ENCODE measurements at regions not wholly inside any gene's neighbourhood (a gene's known extent, or its start where the extent isn't known, plus 50 kb on each side); places are given as distances from the start of the nearest gene placed in this dataset.
"Not testable (repeated sequence)": the region's sequence is repeated elsewhere in the genome, so short reads cannot be mapped to it uniquely, and the experiment has no call there.

DNA sequence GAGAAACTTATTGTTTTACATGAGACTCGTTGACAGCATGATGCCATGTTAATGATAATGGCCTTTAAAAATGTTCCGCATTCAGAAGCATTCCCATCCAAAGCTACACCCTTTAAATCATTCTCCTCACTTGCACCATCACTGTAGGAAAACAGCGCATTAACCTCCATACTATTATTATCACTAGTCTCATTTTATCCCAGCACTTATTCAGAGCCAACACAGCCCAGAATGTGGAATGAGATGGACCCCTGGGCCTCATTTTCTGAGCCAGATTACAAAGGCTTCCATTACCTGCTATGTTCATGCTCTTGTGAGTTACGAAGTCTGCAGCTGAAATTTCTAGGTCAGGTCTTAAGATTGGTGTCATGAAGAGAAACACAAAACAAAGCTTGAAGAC lies 159.4 kb downstream of the HS3ST3A1 start:
- no peak for DNase-seq (ENCODE audit: low read depth)

DNA sequence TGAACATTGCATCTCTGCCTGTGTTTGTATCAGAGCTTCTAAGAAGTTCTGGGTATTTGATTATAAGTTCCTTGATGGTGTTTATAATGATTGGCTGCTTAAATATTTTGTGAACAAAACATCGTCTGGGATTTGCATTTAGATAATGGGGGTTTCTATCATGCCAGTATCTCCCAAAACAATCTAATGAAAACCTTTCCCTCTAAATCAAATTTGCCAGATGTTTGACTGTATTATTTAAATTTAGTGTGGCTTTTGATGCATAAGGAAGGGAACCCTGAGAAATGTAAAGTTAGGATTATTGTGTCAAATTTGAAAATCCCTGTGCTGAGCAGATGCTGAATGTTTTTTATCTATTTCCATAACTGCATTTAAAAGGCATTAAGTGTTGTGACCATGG lies 159.9 kb downstream of the HS3ST3A1 start:
- DNase-seq (ENCODE audit: low read depth), result no peak

DNA sequence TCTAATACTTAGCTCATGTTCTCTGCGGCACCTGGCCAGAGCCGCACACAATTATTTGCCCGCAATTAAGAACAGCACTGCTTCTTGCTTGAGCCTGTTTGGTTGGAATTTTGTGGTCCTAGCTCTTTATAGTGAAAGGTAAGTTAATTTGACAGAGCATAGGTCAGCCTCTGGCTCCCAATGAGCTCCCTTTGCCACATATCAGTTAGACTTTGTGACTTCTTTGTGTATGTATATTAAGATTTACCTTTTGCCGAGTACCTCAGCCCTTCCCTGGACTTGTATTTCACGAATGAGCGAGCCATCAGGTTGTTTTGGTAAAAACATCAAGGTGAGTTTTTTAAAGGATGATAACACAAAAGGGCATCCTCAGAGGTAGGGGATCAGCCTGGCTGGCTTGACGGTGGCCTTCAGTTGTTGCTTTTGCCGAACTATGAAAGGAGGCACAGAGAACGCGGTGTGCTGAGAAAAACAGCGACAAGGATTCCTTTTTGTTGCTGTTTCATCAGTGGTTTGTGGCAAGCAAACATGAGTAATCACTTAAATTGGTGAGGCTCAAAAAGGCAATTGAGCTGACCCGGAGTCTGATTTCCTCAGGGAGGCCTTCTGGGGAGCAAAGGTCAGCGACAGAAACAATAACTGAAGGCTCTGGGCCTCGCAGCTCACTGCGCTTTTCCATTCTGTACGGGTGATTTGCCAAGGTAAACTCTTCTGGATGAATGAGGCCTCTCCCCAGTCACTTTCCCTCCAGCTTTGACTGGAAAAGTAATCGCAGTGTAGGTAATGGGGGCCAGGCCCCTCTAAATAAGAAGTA lies 163.6 kb downstream of the HS3ST3A1 start:
- DNase-seq (ENCODE audit: low read depth), result no peak

DNA sequence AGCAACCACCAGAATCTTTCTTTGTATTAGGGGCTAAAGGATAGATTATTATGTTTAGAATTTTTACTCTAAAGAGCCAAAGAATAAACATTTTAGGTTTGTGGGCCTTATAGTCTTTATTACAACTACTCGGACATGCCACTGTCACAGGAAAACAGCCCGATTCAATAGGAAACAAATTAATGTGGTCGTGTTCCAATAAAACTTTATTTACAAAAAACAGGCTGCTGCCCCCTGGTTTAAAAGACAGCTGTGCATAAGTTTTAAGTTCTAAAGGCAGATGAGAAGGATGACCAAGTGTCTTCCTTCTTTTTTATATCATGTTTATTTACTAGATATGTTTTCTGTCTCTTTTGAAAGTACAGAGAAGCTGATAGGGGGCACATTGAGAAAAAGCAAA lies 166.5 kb downstream of the HS3ST3A1 start:
- no peak for DNase-seq (ENCODE audit: low read depth)

DNA sequence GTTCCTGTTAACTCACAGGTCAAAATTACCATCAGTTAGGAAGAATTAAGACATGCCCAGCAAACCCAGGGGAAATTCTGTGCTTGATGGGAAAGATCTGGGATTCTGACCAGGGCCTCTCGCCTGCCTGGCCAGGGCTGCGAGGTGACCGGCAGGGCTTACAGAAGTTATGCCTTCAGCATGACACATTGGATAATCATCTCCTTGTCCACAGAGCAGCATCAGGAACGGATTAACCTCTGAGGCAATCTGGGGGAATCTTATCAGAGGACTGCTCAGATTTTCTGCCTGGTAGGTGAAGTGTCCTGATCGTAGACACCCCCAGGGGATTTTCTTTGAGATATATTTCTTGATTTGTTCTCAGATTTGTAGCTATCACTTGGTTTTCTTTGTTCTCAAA lies 172.5 kb downstream of the HS3ST3A1 start:
- DNase-seq (ENCODE audit: low read depth), result peak; percentile 91

DNA sequence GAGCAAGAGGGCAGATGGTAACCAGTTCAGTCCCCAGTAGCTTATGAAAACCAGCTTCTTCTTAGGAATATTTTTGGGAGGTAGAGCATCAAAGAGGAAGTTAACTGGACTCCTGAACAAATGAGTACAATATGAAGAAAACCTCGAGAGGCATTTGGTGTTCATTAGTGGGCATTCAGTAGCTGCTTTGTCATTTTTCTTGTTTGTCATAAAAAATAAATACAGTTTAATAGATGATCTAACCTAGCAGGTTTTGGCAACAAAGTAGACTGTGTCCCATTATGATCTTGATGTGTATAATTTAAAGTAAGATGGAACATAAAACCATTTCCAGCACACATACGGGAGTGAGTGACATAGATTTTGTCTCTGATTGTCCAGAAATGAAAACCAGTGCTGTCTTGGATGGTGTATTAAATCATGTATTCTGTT lies 173.1 kb downstream of the HS3ST3A1 start:
- DNase-seq (ENCODE audit: low read depth), result no peak

DNA sequence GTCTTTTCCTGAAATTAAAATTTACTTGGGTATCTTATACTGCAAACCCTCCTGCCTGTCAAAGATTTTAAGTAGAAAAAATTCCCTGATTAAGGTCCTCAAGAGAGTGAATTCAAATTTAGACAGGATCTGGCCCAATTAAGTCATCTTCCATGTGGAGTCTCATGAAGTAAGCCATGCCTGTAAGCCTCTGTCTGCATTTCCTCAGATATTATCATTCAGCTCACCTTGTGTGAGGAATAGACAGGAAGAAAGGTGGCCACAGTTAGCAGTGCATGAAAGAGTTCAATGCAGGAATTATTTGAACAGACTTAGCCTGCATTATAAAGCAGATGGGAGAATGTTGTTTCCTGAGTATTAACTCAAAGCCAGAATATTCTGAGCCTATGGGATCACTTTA lies 174.7 kb downstream of the HS3ST3A1 start:
- no peak for DNase-seq (ENCODE audit: low read depth)

DNA sequence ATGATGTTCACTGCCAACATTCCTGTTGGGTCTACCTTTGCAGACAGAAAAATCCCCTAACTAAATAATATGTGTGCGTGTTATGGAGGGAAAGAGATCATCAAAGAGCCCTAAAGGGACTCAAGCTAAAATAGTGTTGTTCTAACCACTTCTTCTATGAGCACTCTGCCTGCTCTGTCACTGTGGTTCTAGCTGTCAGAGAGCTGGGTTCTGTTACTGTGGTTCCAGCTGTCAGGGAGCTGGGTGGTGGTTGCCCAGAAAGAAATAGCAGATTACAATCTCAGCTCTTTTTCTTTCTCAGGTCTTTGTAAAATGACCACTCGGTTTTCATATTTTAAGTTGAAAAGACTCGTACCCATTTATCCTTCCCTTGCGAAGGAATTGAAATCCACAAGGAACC lies 176.3 kb downstream of the HS3ST3A1 start:
- DNase-seq (ENCODE audit: low read depth), result no peak

DNA sequence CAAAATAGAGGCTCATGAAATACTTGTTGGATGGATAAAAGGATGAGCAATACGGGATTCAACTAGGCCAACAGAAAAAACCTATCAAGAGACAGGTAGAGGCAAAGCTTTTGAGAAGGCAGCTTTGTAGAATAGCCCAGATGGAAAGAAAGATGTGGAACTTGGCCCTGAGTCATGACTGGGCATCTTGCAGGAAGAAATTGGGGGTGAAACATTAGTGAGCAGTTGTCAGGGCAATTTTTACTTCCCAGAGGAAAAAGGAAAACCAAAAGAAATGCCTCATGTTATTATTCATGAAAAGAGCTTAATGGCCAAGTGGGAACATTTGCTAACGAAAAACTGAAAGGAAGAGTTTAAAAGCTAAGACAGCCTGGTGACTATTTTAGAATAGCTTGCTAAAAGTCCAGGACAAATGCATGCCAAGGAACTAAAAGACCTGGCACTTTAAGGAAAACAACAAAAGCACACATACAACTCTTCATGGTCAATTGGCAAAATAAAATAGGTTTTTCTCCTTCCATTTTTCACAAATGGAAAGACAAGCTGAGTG lies 180.1 kb downstream of the HS3ST3A1 start:
- peak; percentile 25 for DNase-seq (ENCODE audit: low read depth)

DNA sequence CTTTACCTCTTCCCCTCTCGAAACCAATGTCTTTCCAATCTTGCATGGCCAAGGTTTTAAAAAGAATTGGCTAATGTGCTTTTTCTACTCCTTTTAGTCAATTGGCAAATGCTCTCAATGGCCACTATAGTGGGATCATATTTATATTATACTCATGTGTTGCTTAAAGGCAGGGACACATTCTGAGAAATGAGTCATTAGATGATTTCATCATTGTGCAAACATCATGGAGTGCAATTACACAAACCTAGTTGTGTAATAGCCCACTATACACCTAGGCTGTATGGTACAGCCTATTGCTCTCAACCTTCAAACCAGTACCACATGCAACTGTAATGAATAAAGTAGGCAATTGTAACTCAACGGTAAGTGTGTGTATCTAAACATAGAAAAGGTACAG lies 180.9 kb downstream of the HS3ST3A1 start:
- peak; percentile 81 for DNase-seq (ENCODE audit: low read depth)

DNA sequence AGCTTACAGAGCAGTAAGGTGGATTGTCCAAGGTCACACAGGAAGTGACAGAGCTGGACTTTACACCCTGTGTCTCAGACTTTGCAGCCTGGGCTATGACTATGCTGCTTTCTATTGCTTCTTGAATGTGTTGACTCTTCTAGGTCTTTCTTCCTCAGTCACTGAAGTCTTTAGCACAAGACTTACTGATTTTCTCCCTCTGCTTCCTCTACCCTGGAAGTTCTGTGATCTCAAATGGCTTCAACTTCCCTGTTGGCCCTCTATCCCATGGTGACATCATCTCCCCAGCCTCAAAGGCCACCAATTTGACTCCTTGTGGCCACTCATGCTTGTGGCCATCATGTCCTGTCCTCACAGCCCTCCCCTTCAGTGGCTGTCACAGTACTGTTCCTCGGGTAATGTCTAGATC lies 181.3 kb downstream of the HS3ST3A1 start:
- peak; percentile 32 for DNase-seq (ENCODE audit: low read depth)

DNA sequence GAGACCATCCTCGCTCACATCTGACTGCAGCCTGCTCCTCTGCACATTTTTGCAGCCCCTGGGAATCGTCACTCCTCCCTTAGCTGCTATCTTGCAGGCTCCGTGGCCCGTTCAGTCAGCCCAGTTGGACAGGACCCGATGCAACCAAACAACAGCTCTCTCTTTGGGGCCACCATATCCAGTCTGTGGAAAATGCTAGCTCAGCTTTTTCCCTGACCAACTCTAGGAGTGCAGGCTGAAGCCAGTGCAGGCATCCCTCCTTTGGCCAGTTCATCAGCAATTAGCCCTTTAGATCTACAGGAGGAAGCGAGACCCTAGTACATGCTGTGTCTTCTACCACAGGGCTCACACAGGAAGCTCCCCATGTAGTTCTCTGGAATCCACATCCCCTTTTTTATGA lies 182.1 kb downstream of the HS3ST3A1 start:
- no peak for DNase-seq (ENCODE audit: low read depth)

DNA sequence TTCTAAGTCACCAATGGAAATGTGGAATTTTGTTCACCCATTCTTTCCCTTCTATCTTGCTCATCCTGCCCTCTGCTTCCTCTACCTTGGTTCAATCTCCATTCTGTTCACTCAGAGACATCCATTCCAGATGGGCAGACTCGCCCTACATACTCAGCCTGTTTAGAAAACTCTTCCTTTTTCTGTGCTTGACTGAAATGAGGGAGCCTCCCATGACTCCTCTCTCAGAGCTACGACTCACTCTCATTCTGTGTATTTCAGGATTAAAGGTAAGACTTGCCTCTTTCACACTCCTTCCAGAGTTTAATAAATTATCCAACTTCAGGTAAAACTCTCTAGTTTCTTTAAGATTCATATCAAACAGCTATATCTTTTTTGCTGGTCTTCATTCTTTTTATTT lies 182.8 kb downstream of the HS3ST3A1 start:
- DNase-seq (ENCODE audit: low read depth), result no peak

DNA sequence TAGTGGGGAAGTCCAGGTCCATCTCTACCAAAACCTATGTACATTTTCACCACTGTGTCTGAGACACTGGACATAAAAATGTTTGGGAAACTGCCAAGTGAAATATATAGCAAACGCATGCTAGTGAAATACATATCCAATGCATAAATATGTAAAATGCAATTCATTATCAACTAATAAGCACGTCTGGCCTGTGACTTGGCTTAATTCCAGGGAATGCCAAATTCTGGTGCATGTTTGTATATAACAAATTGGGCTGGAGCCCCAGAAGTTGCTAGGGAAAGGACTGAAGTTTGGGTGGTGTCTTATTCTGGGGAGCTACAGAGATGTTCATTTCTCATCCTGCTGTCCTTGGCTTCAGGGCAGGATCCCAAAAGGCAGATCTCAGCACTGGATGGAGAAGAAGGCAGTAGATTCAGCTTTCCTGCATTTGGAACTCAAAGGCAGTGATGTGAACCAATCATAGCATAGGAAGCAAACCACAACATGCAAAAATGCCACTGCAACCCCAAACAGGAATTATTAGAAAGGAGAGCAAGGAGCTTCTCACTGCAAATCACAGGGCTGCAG lies 184.3 kb downstream of the HS3ST3A1 start:
- no peak for DNase-seq (ENCODE audit: low read depth)

DNA sequence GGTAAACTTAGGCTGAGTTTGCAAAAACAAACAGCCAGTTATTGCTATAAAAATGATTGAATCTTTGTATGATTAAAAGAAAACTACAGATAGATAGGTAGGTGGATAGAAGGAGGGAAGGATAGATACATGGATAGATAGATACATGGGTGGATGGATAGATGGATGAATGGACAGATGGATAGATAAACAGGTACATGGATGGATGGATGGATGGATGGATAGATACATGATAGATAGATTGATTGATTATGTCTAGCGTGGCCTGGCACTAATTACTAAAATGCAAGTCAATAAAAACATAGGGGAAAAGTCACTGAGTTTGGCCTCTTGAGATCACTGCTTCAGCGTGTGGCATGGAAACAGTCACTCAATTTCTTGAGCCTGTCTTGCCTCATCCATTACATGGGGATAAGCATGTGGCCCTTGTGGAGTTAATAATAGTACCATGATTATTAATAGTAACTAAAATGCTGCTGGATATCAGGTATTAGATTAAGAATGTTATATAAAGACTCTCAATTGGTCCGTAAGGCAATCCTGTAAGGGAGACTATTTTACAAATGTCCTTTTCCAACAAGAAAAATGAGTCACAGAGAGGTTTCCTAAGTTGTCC lies 184.9 kb downstream of the HS3ST3A1 start:
- DNase-seq (ENCODE audit: low read depth), result no peak

DNA sequence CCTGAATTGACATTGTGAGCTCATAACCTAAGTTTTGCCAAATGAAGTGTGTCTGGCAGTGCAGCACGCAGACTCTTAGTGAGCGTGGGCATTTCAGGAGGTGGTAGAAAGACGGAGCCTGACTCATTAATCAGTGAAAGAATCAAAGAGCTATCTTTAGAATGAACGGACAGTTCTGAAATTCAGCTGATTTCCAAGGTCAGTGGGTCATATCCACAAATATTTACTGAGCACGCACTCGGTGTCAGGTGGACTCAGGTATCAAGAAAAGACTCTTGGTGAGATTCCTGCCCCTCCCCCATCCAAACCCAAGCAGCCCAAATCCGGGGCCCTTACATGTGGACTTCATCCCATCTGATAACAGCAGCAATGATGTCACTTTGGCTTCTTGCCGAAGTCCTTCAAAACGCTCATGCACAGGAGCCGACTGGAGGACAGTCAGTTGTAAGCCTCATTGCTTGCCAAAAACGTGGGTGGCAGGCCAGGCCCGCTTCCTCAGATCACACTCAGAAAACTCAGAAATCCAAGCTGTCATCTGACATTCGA lies 185.8 kb downstream of the HS3ST3A1 start:
- peak; percentile 55 for DNase-seq (ENCODE audit: low read depth)

DNA sequence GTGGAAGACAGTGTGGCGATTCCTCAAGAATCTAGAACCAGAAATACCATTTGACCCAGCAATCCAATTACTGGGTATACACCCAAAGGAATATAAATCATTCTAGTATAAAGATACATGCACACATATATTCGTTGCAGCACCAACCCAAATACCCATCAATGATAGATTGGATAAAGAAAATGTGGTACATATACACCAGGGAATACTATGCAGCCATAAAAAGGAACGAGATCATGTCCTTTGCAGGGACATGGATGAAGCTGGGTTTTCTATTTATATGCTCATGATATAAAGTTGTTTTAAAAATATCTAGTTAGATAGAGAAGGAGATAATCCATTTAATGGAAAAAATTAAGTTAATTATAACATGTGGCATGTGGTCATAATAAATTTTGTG lies 186.5 kb downstream of the HS3ST3A1 start:
- not testable (repeated sequence) for DNase-seq (ENCODE audit: low read depth)

DNA sequence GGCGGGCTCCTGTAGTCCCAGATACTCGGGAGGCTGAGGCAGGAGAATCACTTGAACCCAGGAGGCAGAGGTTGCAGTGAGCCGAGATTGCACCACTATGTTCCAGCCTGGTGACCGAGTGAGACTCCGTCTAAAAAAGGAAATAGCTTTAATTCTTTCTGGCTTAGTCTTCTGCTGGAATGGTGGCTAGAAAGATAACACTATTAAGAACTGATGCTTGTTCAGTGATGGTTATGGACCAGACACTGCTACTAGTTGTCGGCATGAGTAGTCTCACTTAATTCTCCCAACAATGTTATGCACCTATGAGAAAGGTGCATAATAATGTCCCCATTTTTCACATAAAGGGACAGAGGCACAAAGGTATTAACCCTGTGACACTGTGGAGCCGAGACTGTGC lies 188.7 kb downstream of the HS3ST3A1 start:
- DNase-seq (ENCODE audit: low read depth), result peak; percentile 19

DNA sequence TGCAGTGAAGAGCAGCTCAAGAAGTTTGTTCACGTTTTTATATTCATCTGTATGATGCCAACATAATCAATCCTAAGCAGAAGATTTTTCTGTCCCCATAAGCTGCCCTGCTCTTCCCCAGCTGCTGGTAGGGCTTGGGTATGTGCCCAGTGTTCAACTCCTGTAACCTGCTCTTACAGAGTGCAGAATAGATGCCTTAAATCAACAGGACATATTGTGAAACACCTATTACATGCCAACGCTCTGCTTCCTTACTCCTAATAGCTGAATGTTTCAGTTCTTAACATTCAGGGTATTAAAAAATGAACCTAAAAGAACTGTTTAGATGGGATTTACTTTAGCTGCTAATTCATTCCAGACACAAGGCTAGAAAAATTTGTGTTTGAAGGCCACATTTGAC lies 190.9 kb downstream of the HS3ST3A1 start:
- DNase-seq (ENCODE audit: low read depth), result no peak

DNA sequence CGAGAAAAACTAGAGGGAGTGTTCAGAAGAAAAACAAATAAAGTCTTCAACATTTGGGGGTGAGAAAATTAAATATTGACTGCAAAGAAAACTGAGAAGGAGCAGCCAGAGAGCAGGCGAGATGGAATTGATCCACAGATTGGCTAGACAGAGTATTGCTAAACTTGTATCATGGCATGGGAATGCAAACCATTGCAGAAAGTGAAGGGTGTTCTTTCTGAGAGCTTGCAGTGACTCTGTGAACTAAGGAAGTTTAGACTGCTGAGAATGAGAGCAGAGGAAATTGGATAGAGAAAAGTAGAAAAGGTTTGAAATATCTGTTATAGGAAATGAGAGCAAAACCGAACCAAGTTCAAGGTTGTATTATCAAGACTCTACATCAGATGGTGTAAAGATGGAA lies 191.5 kb downstream of the HS3ST3A1 start:
- DNase-seq (ENCODE audit: low read depth), result no peak

DNA sequence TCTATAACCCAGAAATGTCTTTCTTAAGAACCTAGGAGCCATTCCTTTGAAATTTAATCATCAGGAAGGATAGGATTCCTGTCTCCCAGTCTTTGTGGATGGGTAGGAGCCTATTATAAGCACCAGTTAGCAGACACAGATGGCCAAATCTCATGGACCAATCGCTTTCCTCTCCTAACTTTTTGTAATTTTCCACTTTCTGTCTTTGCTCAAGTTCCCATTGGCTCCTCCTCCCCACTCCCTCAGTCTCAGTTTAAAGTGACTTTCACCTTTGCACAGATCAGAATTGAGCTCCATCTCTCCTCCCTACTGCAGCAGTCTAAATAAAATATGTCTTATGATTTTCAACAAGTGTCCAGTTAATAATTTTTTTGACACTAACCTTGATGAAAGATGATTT lies 192.3 kb downstream of the HS3ST3A1 start:
- DNase-seq (ENCODE audit: low read depth), result no peak

DNA sequence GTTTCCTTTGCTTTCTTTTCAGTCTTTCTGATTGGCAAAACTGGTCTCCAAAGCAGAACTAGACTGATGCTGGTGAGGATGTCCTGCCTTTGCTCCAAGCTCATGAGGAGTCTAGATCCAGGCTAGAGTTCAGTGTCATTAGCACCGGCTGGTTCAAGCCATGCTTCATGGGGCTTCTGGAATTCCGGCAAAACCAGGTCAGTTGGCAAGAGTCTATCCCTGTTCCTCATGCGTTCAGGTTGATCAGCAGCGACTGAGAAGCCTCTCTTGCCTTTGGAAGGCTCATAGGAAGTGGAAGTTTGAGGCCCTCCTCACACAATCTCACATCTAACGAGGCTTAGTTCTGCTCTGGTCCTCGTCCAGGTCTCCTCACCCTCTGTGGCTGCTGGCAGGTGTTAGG lies 194.3 kb downstream of the HS3ST3A1 start:
- no peak for DNase-seq (ENCODE audit: low read depth)

DNA sequence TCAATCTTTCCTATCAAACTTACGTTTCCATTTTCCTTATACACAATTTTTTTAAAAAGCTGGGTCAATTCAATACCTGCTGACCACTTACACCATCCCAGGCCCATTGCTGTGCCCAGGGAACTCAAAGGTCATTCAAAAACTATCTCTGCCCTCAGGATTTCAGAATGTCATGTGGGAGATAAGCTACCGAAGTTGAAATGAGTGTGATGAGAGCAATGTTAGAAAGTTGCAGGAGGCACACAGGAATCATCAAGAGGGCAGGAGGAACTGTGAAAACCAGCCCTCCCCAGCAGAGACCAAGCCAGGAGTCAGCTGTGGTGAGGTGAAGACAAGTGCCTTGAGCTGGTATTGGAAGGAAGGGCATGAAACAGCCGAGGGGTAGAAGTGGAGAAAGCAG lies 195.9 kb downstream of the HS3ST3A1 start:
- no peak for DNase-seq (ENCODE audit: low read depth)
